KOPT-K1 (cell line): ENCODE measurements at regions not wholly inside any gene's neighbourhood (a gene's known extent, or its start where the extent isn't known, plus 50 kb on each side); places are given as distances from the start of the nearest gene placed in this dataset.
"Not testable (repeated sequence)": the region's sequence is repeated elsewhere in the genome, so short reads cannot be mapped to it uniquely, and the experiment has no call there.

Source experiments
- H3K27ac ChIP-seq: fragments of 200-600 bp; sonication (generic); 2 replicates; pipeline ENCODE4 v1.5.1; 2016; ENCODE audit warnings: antibody characterized with exemption, mild to moderate bottlenecking, low read depth, low read length; ENCODE audit not compliant: poor library complexity, severe bottlenecking
- H3K36me3 ChIP-seq: fragments of 200-600 bp; sonication (generic); 2 replicates; pipeline ENCODE4 v1.5.1; 2017; ENCODE audit warnings: antibody characterized with exemption, mild to moderate bottlenecking, low read length, moderate library complexity; ENCODE audit not compliant: insufficient read depth
- H3K9me3 ChIP-seq: fragments of 200-600 bp; sonication (generic); 2 replicates; pipeline ENCODE4 v1.5.1; 2017; ENCODE audit warnings: antibody characterized with exemption, low read length, mild to moderate bottlenecking; ENCODE audit not compliant: insufficient read depth, poor library complexity, severe bottlenecking

DNA sequence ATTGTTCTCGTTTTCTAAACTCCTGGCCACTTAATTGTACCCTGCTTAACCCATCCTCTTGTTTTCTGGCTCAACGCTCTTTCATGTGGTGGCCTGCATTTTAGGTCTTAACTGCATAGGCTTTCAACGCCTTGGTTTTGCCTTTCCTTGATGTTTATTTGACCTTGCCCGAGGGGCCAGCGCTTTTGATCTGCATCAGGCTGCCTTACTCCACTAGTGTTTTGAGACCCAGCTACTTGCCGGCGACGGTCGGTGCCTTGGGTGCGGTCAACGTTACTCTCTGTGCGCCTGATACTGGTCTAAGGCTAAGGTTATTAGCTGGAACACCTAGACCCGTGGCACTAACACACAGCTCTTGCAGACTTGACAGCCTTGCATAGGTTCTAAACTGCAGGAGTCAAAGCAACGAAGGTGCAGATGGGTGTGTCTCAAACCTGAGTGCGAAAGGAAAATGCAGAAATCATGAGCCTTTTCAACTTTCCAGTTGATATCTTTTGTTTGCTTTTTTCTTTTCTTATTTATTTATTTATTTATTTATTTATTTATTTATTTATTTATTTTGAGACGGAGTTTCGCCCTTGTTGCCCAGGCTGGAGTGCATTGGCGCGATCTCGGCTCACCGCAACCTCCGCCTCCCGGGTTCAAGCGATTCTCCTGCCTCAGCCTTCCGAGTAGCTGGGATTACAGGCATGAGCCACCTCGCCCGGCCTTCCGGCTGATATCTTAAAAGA is 138.8 kb downstream of the HFE start:
- Histone ChIP-seq H3K9me3 (no peaks in the 10 kb centered on the region), H3K27ac (peak overlapping the region; percentile 89), H3K36me3 (no peaks in the 10 kb centered on the region)

DNA sequence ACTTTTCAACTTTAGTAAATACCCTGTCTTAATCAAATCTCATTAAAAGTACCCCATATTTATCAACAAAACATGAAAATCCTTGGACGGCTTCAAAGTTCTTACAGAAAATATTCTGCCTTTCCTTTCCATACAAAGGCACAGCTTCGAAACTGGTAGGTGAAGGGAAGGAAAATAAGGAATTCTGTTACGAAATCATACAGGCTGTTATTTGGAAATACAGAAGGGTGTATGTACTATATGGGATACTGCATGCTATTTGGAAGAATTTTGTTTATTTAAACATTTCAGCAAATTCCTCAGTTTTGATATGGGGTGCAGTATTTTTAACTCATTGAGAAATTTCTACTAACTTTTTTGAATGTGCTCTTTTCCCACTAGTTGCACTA is 138.4 kb upstream of the BTN3A2 start:
- Histone ChIP-seq H3K9me3 (no peaks in the 10 kb centered on the region), H3K27ac (peak overlapping the region; percentile 54), H3K36me3 (no peaks in the 10 kb centered on the region)

DNA sequence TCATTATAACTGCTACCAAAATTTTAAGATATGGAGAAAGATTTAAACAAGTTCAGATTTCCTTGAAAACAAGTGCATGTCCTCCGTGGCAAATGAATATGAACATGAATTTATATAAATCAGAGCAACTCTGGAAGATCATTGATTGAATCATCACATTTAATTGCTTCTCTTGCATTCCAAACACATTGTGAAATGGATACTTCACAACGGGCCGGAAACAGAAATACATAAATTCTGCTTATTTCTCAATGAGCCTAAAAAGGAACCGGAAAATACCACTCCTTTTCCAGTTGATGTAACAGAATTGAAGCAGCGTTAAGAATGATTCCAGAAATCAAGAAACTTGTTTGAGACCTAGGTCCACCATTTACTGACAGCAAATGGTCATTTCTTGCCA is 134.6 kb upstream of the BTN3A2 start:
- H3K36me3 ChIP-seq, result no peaks in the 10 kb centered on the region
- peak overlapping the region; percentile 23 for H3K27ac ChIP-seq
- H3K9me3 ChIP-seq, result no peaks in the 10 kb centered on the region

DNA sequence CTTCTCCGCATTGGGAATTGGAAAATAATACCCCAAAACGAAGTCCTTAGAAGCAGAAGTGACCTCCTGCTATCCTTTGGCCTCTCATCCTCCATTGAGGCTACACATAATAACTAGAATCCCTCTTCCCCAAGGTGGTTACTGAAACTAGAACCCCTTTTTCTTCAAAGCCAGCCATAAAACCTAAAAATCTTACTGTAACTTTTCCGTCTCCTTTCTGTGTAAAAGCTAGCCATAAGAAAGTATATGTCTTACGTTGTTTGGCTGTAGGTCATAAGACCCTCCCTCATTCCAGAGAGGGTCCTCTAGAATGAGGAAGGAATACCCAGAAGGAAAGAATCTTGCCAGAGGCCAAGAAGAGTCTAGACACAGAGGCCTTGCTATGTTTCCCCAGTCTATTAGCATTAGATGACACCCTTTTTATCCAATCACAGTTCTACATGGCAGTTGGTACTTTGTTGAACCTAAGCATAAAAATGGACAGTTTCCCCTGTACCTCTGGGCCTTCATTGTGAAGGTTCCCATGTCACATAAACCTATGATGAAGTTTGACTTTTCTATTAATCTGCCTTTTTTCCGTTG is 133.9 kb upstream of the BTN3A2 start:
- H3K36me3 ChIP-seq, result no peaks in the 10 kb centered on the region
- H3K27ac ChIP-seq, result peak overlapping the region; percentile 14
- H3K9me3 ChIP-seq, result no peaks in the 10 kb centered on the region

DNA sequence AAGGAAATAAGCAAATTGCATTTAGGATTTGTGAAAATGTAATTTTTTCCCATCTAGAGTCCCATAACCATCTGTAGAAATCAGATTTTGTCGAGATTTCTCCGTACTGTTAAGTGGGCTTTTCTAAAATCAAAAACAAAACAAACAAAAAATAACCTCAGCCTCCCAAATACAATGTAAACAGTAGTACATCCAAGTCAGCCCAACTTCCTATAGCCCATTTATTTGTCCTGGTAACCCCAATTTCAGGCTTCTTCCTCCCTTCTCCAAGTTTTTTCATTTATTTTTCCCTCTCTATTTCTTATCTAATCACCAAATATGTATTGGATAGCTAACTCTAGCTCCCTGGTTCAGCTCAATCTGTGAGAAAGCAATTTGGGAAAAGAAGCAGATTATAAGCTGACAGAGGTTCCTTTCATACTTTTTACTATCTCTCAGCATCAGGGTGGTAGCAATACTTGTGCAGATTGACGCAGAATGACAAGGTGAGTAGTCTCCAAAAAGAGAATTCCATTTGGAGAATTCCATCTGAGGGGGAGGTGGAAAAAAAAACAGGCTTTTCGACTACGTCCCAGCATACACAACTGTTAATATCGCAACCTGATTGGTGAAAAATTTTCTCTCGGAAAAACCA is 132.6 kb upstream of the BTN3A2 start:
- Histone ChIP-seq H3K36me3 (no peaks in the 10 kb centered on the region), H3K9me3 (no peaks in the 10 kb centered on the region), H3K27ac (peak overlapping the region; percentile 95)

DNA sequence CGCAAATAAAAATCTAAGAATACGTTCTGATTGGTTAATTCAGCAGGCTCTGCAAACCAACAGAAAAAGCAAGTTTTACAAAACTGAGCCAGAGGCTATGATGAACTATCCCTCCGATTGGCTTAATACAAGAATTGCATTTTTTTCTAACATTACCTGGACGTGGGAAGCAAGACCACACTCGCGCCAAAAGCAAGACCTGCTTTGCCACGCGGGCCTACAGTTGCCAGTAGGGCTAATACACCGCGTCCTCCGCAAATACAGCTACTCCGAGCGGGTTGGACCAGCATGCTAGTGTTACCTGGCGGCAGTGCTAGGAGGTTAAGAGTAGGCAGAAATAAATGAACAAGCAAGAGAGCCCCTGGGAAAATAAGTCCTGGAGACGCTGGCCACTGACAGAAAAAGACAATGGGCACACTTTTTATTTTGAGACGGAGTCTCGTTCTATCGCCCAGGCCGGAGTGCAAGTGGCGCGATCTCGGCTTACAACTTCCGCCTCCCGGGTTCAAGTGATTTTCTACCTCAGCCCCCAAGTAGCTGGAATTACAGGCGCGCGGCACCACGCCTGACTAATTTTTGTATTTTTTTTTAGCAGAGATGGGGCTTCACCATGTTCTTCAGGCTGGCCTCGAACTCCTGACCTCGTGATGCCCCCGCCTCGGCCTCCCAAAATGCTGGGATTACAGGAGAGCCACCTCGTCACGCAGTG is 131.9 kb upstream of the BTN3A2 start:
- no peaks in the 10 kb centered on the region for H3K9me3 ChIP-seq
- H3K36me3 ChIP-seq, result no peaks in the 10 kb centered on the region
- H3K27ac ChIP-seq, result peak overlapping the region; percentile 95

DNA sequence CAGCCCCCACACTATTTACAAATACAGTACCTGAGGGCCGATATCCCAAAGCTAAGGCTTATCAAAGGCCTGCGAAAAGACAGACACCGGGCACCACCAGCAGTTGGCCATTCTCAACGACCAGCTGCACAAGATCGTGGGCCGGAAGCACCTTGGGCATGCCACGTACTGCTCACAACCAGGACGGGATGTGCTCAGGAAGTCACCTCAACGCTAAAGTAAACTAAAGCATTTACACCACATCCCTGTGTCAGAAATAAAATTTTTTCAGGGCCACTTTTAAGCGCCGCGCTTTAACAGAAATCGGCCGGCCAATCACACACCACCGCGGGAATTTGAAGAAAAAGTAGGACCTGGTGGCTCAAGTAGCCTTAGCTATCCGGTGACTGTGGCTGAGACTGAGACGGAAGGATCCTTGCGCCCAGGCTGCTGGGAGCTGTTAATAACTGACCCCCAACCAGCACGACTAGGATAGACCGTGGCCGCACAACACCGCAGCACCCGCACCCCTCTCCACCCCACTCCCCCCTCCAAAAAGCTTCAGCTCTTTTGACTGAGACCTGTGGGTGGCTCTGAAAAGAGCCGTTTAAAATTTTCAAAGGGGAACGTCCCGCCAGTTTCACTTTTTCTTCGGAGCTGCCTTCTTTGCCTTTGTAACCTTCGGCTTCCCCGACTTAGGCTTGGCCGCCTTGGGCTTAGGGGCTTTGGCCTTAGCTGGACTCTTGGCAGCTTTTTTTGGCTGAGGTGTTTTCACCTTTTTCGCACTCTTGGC is 131.2 kb upstream of the BTN3A2 start:
- Histone ChIP-seq H3K36me3 (no peaks in the 10 kb centered on the region), H3K9me3 (no peaks in the 10 kb centered on the region), H3K27ac (peak overlapping the region; percentile 95)

DNA sequence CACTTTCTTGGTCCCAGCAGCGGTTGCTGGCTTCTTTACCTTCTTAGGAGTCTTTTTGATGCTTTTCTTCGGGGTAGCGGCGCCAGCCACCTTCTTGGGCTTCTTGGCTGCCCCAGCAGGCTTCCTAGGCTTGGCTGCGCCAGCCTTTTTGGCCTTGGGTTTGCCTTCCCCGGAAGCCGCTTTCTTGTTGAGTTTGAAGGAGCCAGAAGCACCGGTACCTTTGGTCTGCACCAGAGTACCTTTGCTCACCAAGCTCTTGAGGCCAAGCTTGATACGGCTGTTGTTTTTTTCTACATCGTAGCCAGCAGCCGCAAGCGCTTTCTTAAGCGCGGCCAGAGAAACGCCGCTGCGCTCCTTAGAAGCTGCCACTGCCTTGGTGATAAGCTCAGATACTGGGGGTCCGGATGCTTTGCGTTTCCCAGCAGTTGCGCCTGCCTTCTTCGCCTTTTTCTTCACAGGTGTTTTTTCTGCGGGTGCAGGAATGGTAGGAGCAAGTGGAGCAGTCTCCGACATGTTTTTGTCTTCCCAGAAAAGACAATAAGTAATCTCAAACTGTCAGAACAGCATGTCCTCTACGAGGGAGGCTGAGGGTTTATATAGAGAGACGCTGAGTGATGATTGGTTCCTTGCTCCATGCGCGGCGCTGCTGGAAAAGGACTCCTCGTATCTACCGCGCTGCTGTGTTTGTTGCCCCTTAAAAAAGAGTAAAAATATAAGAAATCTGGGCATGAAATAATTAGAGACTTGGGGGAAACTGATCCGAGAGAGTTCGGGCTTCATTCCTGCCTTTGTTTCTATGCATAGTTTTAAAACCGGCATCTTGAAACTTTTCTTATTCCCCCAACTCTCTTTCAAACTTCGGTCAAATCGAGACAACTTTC is 130.3 kb upstream of the BTN3A2 start:
- Histone ChIP-seq H3K9me3 (no peaks in the 10 kb centered on the region), H3K27ac (peak overlapping the region; percentile 95), H3K36me3 (no peaks in the 10 kb centered on the region)

DNA sequence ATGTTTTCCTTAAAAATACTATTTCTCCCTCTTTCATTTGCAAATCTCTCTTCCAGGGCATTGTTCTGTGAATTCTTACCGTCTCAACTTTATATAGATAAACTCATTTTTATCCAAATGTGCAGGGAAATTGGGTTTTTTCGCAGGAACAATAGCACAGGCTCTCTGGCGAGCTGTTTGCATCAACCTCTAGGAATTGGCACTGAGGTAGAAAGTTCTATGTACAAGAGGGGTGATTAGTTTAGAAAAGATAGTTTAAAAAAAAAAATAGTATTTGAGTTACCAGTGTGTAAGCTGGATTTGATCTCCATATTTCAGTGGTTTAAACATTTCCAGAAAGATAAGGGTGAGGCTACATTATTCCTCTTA is 129.7 kb upstream of the BTN3A2 start:
- no peaks in the 10 kb centered on the region for H3K9me3 ChIP-seq
- no peaks in the 10 kb centered on the region for H3K36me3 ChIP-seq
- peak overlapping the region; percentile 95 for H3K27ac ChIP-seq

DNA sequence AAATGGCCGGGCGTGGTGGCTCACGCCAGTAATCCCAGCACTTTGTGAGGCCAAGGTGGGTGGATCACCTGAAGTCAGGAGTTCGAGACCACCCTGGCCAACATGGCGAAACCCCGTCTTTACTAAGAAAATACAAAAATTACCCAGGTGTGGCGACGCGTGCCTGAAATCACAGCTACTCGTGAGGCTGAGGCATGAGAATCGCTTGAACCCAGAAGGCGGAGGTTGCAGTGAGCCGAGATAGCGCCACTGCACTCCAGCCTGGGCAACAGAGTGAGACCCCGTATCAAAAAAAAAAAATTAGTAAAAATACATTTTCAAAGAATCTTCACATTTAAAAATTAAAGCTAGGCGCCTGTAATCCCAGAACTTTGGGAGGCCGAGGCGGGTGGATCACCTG is 125.6 kb upstream of the BTN3A2 start:
- H3K27ac ChIP-seq, result peak overlapping the region; percentile 95
- H3K9me3 ChIP-seq, H3K36me3 ChIP-seq: not testable (repeated sequence)

DNA sequence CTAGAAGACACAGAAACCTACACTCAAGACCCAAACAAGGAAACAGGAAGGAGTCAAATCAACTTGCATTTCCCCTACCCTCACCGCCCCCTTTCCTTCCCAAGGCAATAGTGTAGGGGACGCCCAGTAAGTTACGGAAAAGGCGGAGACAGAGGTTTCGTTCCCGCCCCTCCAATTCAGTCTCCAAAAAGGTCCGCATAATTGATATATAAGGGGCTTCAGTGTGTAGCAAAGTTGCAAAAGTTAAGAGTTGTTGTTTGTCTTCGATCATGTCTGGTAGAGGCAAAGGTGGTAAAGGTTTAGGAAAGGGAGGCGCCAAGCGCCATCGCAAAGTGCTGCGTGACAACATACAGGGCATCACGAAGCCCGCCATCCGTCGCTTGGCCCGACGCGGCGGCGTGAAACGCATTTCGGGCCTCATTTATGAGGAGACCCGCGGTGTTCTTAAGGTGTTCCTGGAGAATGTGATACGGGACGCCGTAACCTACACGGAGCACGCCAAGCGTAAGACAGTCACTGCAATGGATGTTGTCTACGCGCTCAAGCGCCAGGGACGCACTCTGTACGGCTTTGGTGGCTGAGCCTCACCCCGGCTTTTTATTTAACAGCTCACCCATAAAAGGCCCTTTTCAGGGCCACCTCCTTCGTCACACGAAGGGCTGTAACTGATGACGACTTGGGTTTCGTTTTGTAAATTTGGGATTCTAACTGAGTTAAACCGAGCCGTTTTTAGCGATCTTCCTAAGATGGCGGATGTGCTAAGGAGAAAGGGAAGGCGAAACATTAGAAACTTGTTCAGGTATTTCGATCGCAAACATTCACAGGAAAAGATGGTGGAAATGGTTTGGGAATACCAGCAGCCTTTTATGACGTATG is 124.6 kb upstream of the BTN3A2 start:
- peak overlapping the region; percentile 95 for H3K27ac ChIP-seq
- H3K36me3 ChIP-seq, result no peaks in the 10 kb centered on the region
- peaks cover 5% of the 10 kb centered on the region for H3K9me3 ChIP-seq

DNA sequence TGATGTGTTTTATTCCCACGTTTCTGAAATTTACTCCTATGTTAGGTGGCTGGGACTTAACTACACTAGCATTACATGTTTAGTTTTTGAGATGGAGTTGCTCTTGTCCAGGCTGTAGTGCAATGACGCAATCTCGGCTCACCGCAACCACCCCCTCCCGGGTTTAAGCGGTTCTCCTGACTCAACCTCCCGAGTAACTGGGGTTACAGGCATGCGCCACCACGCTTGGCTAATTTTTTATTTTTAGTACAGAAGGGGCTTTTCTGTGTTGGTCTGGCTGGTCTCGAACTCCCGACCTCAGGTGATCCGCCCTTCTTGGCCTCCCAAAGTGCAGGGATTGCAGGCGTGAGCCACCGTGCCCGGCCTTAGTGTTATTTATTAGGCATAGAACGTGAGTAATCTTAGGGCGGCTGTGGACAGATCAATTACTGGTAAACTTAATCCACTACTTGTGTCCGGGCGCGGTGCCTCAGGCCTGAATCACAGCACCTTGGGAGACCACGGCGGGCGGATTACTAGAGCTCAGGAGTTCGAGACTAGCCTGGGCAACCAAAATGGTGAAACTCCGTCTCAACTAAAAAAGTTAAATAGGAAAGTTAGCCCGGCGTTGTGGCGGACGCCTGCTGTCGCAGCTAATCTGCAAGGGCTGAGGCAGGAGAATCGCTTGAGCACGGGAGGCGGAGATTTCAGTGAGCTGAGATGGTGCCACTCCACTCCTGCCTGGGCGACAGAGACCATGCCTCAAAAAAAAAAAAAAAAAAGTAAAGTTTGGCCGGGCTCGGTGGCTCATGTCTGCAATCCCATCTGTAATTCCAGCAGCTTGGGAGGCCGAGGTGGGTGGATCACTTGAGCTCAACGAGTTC is 123.7 kb upstream of the BTN3A2 start:
- Histone ChIP-seq H3K27ac (peak overlapping the region; percentile 95), H3K9me3 (peaks cover 5% of the 10 kb centered on the region), H3K36me3 (no peaks in the 10 kb centered on the region)

DNA sequence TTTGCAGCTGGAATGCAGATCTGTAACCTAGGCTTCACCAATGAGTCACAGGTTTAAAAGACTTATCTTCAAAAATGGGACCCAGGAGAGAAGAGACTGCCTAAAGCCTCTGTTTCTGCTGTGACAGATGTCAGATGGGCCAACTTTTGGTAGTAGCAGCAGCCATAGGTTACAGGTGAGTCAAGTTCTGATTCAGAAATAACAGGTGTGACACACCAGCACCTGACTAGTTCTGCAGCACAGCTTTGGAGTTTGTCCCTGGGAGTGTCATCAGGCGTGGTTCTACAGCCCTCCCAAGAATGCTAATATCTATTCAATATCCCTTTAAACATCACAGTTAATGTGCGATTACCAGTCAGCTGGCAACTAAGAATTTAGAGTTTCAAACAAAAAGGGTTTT is 121.9 kb upstream of the BTN3A2 start:
- H3K9me3 ChIP-seq, result peaks cover 5% of the 10 kb centered on the region
- H3K27ac ChIP-seq, result peak overlapping the region; percentile 95
- H3K36me3 ChIP-seq, result no peaks in the 10 kb centered on the region
